Stimulated activated CD4-positive, alpha-beta T cell treated with anti-CD3 and anti-CD28 coated beads, Interleukin-15, amount 100 ng/mL, for 24 hours (primary cell): ENCODE measurements at regions not wholly inside any gene's neighbourhood (a gene's known extent, or its start where the extent isn't known, plus 50 kb on each side); places are given as distances from the start of the nearest gene placed in this dataset.
"Not testable (repeated sequence)": the region's sequence is repeated elsewhere in the genome, so short reads cannot be mapped to it uniquely, and the experiment has no call there.

ENCODE experiments used
- DNase-seq: peaks from one replicate; pipeline ENCODE4 v3.0.0-alpha.2; 2020

DNA sequence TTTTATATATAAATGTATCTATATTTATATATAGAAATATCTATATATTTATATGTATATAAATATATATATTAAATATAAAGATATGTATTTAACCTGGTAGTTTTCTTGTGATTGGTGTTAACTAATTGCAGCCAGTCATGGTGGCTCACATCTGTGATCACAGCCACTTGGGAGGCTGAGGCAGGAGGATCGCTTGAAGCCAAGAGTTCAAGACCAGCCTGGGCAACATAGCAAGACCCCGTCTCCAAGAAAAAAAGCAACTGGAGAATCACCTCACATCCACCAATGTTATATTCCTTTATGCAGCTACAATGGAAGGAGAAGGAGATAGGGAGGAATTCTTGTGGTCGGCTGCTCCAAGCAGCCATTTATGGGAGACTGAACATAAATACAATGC lies 224.9 kb downstream of the BAMBI start:
- DNase-seq = no peak

DNA sequence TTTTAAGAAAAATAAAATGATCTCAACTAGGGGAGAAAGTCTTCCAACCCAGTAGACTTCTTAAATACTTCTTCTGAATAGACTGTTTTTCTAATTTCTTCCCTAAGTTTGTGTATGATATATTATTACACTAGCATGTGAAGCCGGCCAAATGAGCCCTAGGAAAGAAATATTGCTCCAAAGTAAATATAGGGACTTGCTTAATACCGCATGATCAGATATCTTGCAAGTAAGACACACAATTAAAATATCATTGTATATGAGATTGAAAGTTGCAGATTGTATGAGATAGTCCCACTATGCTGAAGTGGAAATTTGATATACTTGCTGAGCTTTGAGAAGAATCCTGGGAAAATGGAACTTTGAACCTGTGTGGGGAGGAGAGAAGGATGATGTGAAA lies 225.7 kb downstream of the BAMBI start:
- DNase-seq = no peak

DNA sequence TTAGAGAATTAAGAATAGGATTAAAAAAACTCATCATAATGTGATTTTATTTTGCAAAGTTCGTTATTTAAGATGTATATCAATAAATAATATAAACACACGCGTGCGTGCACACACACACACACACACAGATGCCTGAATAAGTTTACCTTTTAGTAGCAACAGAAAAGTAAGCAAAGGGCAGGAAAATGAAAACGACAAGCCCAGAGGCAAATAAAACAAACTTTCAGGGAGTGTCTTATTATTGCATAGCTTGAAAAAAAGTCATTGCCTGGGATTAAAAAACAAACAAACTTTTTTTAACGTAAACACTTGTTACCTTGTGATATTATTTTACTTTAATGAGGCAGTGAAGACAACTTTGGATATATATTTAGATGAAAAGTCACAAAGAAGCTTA lies 226.4 kb downstream of the BAMBI start:
- DNase-seq = no peak

DNA sequence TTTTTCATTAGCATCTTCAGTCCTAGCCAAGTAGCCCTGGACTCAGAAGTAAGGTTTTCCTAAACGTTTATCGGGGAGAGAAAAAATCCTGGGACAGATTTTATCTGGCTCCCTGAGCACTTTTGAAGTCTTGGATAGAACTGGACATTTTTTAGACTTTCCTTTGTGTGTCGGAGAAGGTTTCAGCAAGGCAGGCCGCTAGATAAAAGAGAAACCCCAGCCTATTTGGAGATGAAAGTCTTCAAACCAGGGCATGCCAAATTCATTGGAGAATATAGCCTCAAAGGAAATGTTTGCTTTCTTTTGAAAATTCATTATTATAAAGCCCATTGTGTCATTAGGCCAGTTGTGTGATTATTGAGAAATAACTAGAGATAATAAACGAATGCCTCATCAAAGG lies 228.1 kb downstream of the BAMBI start:
- no peak for DNase-seq

DNA sequence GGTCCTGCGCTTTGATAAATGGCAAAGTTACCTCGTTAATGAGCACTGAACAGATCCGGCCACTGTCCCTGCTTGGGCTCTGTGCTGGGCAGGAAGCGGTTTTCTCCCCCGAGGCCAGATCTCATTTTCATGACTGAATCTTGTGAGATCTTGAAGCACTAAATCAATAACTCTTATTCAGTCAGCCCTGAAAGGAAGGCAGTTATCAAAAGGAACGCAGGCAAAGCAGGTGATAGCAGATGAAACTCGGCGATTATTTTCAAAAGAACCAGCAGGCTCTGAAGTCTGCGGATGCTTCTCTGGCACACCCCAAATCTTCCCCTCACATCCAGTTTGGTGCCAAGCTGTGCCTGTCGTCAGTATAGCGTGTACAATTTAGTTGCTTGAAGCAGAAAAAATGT lies 228.7 kb downstream of the BAMBI start:
- DNase-seq = no peak

DNA sequence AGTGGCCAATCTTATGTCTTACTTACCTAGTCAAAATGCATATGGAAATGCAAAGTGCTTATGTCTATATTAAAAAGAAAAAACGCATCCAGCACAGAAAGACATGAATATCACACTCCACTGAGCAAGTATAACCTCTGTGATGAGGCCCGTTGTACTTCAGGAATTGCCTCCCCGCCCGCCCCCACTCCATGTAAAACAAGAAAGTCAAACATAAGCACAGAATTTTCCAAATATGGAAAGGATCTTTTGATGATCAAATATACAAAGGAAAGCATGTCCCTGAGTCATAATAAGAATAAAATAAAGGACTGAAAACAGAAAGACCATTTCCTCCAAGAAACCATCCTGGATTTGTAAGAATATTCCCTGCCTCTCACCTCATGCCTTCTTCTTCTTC lies 229.1 kb downstream of the BAMBI start:
- DNase-seq = no peak

DNA sequence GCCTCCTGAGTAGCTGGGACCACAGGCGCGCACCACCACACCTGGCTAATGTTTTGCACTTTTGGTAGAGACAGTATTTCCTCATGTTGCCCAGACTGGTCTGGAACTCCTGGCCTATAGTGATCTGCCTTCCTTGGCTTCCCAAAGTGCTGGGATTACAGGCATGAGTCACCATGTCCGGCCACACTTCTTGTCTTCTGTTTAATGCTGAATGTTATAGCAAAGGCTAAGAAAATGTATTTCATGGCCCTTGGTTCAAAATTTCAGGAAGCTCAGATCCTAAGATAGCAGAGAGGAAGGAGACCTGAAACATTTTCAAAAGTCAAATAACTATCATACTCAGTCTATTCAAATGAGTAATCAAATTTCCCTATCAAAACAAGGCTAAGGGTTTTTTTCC lies 229.6 kb downstream of the BAMBI start:
- DNase-seq = no peak

DNA sequence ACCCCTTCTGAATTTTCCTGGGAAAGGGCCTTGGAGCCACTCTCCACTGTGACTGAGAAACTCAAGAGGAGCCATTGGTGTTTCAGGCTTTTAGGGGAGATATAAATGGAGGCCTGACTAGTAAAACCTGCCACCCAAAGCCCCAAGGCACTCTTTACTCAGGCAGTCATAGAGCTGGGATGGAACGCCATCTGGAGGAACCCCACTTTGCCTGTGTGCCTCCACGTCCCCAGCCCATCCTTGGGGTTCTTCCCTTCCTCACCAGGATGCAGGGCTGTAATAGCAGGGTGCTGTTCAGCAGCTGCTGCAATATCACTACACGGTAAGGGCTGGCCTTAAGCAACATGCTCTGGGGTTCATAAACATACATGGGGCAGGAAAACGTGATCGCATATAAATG lies 232.6 kb downstream of the BAMBI start:
- DNase-seq = no peak

DNA sequence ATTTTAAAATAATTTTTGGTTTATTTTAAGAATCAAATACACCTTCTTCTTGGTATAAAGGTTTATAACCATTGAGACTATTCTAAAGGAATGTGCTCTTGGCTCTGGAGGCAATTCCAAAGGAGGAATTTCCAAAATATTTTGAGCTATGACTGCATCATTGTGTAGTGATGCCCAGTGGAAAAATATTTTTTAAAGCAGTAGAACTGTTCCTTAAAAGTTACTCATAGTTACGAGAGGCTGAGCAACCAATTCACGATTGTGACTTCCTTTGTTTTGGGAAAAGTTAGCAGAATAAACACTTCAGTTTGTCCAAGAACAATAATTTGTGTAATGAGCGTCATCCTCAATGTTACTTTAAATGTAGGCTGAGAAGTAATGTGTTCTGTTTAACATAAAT lies 233.6 kb downstream of the BAMBI start:
- DNase-seq = no peak

DNA sequence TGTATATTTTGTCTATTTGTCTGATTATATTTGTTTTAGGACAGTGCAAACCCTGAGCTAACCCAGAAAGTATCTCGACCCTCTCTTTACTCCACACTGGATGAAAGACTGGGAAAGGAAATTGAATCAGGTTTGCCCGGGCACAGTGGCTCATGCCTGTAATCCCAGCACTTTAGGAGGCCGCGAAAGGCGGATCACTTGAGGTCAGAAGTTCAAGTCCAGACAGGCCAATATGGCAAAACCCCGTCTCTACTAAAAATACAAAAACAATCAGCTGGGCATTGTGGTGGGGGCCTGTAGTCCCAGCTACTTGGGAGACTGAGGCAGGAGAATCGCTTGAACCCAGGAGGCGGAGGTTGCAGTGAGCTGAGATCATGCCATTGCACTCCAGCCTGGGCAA lies 234.2 kb downstream of the BAMBI start:
- DNase-seq = not testable (repeated sequence)

DNA sequence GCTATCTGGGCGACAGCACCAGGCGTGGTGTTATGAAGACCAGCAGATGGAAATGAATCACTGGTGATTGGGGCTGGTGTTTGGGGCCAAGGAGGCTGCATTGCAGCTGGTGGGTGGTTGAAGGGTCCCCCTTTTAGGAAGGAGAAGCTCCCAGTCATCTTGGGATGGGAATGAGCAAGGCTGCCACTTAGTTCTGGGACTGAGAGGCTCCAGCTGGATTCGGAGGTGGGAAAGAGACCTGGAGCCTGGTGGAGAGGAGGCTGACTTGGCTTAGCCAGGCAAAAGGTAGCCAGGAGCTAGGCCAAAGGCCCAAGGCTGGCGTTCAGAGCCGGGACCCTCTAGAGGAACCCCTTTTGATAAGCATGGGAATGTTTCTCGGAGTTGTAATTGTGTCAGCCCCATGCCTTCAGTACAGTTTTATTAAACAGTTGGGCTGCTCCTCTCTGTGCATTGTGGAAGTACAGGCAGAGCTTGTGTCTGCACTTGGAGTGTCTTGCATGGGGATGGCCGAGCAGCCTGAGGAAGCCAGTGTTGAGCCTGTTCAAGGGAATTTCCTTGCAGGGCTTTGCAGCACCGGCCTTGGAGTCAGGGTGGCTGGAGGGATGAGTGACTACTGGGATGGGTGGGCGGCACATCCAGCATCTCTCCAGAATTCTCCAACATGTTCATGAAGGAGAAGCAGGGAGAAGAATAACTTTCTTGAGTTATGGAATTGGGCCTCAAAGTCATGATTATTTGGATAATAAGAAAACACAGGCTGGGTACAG lies 234.9 kb downstream of the BAMBI start:
- DNase-seq = no peak

DNA sequence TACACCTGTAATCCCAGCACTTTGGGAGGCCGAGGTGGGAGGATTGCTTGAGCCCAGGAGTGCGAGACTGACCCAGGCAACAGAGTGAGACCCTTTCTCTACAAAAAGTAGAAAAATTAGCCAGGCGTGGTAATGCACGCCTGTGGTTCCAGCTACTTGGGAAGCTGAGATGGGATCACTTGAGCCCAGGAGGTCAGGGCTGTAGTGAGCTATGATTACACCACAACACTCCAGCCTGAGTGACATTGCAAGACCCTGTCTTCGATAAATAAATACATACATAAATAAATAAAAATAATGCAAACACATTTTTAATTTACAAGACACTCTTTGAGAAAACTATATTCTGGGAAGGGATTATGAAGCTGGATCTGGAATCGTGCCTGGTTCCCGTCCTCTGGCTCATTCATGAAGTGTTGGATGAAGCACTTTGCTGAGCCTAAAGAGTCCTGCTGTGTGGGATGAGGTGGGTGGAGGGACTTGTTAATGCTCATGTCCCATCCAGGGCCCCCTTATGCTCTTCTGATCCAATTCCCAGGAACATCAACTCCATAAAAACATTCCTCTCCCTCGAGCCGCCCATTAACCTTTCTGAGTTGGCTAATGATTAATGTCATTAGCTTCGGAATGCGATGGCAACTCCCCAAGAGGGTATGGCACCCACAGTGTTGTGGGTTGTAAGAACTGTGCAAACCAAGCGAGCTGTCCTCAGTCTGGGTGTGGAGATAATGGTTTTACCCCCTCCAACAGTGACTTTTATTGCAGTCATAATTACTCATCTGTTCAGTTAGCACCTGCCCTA lies 236.3 kb downstream of the BAMBI start:
- DNase-seq = no peak

DNA sequence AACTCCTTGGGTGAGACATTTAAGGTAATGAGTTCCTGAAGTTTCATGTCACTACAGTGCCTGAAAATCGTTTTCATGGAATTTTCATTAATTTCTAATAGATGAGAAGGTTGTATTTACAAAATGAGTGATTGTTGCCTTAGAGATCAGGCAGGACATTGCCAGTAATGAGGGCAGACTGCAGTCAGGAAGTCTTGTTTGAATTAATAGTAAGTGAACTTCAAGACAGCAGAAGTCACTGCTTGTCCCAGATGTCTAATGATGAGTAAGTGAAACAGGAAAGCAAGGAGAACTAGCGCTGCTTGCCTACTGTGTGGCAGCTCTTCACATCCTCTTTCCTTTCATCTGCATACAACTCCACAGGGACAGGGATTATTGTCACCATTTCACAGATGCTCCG lies 237.4 kb downstream of the BAMBI start:
- DNase-seq = no peak

DNA sequence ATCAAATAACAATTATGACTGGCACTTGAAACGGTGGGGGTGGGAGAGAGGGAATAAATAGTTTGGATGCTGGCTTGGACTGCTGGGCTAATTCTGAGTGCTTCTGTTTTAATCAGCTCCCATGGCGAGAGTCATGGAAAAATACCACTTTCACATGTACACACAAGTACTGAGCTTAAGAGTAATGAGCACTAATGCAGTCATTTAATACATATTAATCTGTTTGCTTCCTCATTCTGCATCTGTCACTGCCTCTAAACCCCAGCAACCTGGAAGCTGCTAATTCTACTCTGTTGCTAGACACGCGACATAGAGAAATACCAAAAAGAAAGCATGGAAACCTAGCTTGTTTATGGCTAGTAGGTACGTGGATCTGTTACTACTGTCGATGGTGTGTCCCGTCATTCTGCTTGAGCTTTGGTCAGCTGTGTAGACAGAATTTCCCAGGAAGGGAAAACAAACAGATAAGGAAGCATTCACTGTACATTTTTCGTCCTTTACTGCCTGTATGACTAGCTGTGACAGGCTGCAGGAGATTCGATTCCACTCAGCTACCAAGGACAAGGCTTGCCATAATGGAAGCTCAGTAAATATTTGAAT lies 238.8 kb downstream of the BAMBI start:
- DNase-seq = no peak

DNA sequence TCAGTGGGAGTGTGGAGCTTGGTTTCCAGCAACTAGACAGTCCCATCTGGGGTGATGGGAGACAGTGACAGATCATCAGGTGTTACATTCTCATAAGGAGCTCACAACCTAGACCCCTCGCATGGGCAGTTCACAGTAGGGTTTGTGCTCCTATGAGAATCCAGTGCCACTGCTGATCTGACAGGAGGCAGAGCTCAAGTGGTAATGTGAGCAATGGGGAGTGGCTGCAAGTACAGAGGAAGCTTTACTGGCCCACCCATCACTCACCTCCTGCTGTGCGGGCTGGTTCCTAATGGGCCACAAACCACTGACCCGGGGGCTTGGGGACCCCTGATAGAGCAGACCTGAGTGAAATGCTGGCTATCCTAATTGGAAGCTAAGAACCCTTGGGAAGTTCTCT lies 242.8 kb downstream of the BAMBI start:
- no peak for DNase-seq

DNA sequence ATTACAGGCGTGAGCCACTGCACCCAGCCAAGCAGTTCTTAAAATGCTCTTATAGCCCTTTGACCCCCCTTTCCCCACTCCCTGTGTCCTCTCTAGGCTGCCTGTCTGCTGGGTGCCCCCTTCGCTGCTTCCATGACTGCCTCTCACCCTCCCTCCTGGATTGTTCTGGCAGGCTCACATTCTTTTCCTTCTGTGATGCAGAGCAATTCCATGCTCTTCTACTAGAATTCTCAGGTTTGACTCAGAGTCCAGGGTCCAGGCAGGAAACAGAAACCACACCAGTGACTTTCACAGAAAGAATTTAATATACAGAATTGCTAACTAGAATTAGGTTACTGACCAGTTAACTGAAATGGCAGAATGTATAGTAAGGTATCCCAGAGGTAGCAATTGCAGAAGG lies 244.8 kb downstream of the BAMBI start:
- DNase-seq = no peak

DNA sequence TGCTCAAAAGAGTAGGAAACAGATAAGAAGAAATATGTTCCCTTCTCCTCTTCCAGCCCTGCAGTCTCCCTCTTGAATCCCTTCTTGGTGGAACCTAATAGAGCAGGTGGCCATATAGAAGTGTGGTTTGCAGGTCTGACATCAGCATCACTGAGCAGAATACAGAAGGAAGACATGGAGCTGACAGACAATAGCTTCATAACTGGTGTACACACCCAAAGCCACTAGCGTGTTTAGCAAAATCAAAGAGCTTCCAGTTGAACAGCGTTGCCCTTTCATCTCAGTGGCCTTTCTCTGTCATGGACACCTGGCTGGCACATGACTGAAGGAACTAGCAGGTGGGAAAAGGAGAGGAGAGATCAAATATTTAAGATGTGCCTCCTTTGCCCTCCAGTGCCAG lies 245.5 kb downstream of the BAMBI start:
- DNase-seq = no peak

DNA sequence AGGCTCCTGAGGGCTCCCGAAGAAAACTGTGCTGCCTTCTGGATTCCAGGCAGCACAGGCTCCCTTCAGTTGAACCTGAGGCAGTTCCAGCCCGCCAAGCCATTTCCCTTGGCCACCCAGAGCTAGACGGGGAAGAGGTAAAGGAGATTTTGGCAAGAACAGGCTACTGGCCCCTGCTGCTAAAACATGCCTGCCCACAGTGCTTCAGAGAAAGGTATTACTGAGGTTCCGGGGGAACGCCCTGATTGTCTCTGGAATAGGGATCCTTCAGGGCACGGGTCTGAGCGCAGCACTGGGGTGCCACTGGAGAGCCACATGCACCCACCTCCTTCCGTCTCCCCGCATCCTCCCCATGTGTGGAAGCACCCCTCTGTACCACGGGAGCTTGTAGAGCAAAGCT lies 247.4 kb downstream of the BAMBI start:
- no peak for DNase-seq

DNA sequence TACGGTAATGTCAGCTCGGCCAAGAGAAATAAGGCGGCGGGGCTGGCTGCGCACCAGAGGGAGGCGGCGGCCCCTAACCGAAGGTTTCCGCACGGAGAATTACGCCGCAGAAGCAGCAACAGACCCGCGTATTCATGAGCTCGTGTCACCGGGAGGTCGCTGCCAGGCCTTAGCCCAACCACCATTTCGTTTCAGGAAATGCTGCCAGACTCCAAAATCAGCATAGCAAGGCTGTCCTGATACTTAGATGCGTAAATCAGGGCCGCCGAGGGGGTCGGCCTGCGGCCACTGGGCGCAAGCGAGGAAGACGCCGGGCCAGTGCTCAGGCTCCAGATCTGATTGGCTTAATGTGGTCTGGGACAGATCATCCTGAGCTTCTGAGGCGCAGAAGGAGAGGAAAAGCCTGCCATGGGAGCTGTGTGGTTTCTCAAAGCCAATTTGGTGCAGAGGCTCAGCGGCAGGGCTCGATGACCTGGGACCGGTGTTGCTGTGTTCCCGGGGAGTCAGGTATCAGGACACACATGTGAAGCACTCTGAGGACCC lies 247.9 kb downstream of the BAMBI start:
- no peak for DNase-seq

DNA sequence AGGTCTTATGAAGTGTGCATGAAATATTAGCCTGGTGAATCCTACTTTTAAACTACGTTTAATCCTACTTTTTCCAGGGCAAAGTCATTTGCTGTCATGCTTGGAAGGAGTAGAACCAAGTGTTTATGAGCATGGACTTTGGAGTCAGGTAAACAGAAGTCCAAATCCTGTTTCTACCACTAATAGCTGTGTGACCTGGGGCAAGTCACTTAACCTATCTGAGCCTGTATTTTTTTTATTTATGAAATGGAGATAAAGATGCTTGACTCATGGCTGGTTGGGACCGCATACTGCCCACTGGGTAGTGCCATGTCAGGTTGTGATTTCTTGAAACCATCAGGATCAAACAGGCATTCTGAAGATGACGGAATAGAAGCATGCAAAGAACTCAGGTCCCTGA lies 249.6 kb downstream of the BAMBI start:
- DNase-seq = no peak

DNA sequence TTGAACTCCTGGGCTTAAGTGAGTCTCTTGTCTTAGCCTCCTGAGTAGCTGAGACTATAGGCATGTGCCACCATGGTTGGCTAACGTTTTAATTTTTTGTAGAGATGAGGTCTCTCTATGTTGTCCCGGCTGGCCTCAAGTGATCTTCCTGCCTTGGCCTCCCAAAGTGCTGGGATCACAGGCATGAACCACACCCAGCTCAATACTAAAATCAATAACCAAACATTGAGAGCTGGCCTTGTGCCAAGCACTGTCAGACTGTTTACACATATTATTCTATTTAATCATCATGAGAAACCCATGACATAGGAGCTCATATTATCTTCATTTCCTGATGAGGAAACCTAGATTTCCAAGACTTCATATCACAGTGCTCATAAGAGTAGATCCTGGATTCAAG lies 251.2 kb downstream of the BAMBI start:
- no peak for DNase-seq

DNA sequence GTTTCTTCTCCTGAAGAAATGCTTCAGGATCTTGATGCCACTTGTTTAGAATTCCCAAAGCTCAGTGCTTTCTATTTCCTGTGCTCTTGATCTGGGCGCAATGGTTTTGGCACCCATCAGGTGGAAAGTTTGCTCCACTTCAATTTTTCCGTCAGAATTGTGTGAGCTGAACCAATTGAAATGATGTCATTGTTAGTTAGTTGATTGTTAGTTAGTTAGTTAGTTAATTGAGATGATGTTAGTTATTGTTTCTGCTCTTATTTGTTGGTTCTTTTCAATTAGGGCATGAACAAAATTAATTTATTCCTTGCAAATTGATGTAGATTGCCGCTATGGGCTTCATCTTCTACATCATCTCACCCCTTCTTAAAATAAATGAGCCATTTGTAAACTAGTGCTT lies 252.6 kb downstream of the BAMBI start:
- no peak for DNase-seq

DNA sequence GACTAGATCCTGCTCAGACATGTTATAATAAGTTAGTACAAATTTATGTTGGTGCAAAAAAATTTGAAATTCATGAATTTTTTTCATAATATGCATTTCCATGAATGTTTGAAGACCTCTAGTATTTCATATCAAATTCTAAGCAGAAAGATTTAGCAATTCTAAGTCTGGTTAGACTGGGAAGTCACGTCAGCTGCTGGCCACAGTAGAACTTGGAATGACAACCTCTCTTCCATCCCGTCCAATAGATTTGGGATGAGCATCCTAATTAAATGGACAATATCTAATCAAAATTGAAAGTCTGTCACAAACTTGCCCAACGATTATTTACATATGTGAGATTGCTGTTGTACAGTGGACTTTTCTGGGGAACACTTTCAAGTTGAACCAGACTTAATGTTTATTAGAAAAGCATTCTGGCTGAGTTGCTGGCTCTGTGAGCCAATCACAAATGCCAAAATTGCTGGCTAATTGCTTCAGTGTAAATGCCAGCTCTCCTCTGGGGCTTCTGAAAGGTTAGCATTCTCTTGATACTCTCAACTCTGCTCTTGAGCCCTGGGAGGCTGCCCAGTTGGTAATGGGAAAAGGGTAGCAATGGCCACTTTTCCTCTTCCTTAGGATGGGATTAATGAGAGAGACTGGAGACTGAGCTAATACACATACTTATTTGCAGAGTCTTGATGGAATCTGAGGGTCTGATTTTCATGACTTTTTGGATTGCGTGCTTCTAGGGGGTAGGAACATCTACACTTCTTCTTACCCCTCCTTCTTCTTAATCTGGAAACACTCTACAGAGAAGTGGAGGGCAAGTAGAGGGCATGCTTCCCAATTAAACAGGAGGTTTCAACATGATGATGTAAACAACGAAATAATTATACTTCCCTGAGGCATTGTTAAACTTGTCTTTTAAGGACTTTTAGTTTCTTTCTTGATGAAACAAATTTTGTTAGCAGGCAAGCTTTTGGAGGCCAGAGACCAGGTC lies 253.5 kb downstream of the BAMBI start:
- no peak for DNase-seq
